ENCODE measurements at regions not wholly inside any gene's neighbourhood (a gene's known extent, or its start where the extent isn't known, plus 50 kb on each side); places are given as distances from the start of the nearest gene placed in this dataset.
"Not testable (repeated sequence)": the region's sequence is repeated elsewhere in the genome, so short reads cannot be mapped to it uniquely, and the experiment has no call there.

DNA sequence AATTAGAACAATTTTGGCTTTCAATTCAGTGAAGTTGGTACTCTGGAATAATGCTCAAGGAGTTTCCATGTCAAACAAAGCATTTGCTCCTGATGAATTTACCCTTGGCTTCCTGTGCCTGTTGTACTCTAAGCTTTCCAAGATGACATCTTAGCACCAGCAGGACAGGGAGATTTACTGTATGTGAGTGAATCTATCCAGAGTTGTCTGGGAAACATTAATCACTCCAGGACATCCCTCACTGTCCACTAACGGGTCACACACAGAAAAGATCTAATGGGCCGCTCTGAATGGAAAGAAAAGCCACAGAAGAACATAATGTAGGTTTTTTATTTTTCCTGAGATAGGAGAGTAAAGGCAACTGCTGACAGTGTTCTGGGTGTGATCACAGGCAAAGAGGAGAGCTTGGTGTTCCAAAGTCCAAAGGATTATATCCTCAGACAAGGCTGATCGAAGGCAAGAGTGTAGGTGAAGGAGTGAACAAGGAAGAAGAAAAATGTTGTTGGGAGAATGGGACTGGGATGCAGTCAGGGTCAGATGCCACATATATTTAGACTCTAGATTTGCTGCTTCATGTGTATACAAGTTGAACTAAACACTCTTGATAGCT lies 167.7 kb upstream of the RPS23 start:
- ChIA-PET CTCF (interaction anchor here (0.9 to 1.0 kb wide), 2 partner anchors 25 to 984 kb away, joined by 3 read pairs; no protein-coding TSS in a partner anchor), POLR2A (no interaction called here)
- TF ChIP-seq, protein P1, sequence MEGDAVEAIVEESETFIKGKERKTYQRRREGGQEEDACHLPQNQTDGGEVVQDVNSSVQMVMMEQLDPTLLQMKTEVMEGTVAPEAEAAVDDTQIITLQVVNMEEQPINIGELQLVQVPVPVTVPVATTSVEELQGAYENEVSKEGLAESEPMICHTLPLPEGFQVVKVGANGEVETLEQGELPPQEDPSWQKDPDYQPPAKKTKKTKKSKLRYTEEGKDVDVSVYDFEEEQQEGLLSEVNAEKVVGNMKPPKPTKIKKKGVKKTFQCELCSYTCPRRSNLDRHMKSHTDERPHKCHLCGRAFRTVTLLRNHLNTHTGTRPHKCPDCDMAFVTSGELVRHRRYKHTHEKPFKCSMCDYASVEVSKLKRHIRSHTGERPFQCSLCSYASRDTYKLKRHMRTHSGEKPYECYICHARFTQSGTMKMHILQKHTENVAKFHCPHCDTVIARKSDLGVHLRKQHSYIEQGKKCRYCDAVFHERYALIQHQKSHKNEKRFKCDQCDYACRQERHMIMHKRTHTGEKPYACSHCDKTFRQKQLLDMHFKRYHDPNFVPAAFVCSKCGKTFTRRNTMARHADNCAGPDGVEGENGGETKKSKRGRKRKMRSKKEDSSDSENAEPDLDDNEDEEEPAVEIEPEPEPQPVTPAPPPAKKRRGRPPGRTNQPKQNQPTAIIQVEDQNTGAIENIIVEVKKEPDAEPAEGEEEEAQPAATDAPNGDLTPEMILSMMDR (IDR thresholded peaks at IDR 0.05; ENCODE audit: insufficient read depth, low read length, missing control alignments), result no peak
- H3K4me3 ChIP-seq (ENCODE audit: low read depth, low read length), result no peak overlapping the region
- DNase-seq (ENCODE audit: low read depth, low spot score), result no peak

GRCh38 chr5:82439750-82440445 lies 161.7 kb upstream of the RPS23 start:
- no peak for DNase-seq (ENCODE audit: low read depth, low spot score)
- ChIA-PET POLR2A (no interaction called here), CTCF (interaction anchor here (1.7 kb wide), 1 partner anchor 128 kb away, joined by 3 read pairs; no protein-coding TSS in a partner anchor)
- TF ChIP-seq, protein P1 (IDR thresholded peaks at IDR 0.05; ENCODE audit: insufficient read depth, low read length, missing control alignments), result no peak
- H3K4me3 ChIP-seq (ENCODE audit: low read depth, low read length), result no peak overlapping the region

DNA sequence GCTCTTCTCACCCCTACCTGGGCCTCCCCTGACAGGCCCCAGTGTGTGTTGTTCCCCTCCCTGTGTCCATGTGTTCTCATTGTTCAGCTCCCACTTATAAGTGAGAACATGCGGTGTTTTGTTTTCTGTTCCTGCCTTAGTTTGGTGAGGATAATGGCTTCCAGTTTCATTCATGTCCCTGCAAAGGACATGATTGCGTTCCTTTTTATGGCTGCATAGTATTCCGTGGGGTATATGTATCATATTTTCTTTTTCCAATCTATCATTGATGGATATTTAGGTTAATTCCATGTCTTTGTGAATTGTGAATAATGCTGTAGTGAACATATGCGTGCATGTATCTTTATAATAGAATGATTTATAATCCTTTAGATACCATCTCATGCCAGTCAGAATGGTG lies 159.4 kb upstream of the RPS23 start:
- H3K4me3 ChIP-seq (ENCODE audit: low read depth, low read length); CTCF ChIA-PET; DNase-seq (ENCODE audit: low read depth, low spot score): not testable (repeated sequence)
- POLR2A ChIA-PET, result interaction anchor here (0.7 kb wide), 1 partner anchor 186 kb away, joined by 3 read pairs; no protein-coding TSS in a partner anchor

DNA sequence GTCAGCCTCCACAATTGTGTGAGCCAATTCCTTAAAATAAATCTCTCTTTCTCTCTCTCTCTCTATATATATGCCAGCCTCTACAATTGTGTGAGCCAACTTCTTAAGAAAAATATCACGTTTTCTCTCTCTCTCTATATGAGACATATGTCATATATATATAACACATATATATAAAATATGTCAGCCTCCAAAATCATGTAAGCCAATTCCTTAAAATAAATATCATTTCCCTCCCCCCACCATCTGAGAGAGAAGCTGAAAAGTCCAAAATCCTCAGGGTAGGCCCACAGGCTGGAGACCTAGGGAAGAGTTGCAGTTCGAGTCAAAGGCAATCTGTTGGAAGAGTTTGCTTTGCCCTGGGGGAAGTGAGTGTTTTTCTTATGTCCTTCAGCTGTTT lies 158.1 kb upstream of the RPS23 start:
- CTCF ChIA-PET, result no interaction called here
- H3K4me3 ChIP-seq (ENCODE audit: low read depth, low read length), result no peak overlapping the region
- TF ChIP-seq, protein P1 (IDR thresholded peaks at IDR 0.05; ENCODE audit: insufficient read depth, low read length, missing control alignments), result no peak
- DNase-seq (ENCODE audit: low read depth, low spot score), result no peak
- POLR2A ChIA-PET, result no interaction called here

- CTCF ChIA-PET; H3K4me3 ChIP-seq (ENCODE audit: low read depth, low read length); POLR2A ChIA-PET; DNase-seq (ENCODE audit: low read depth, low spot score): not testable (repeated sequence)
Measured at GRCh38 chr5:82434696-82435660, 156.8 kb upstream of the RPS23 start.

GRCh38 chr5:82426464-82427154 lies 148.5 kb upstream of the RPS23 start:
- no peak for DNase-seq (ENCODE audit: low read depth, low spot score)
- TF ChIP-seq, protein P1 (IDR thresholded peaks at IDR 0.05; ENCODE audit: insufficient read depth, low read length, missing control alignments), result no peak
- ChIA-PET POLR2A (no interaction called here), CTCF (interaction anchor here (1.1 to 1.5 kb wide), 4 partner anchors 12 to 115 kb away, joined by 3 to 4 read pairs (median 4); no protein-coding TSS in a partner anchor)
- H3K4me3 ChIP-seq (ENCODE audit: low read depth, low read length), result no peak overlapping the region
